Keratinocyte (primary cell): ENCODE measurements at regions not wholly inside any gene's neighbourhood (a gene's known extent, or its start where the extent isn't known, plus 50 kb on each side); places are given as distances from the start of the nearest gene placed in this dataset.

Source experiments
- DNase-seq: peaks from one replicate; pipeline ENCODE4 v3.0.0-alpha.2; 2011; ENCODE audit warnings: low read depth, missing footprints, low spot score
- FAIRE-seq: peaks from 2 replicates; lab custom pipeline; 2011; peaks lifted over from hg19 to GRCh38; lab: Jason Lieb, UNC
- H2AFZ ChIP-seq: 2 replicates; pipeline ENCODE4 v1.6.0; 2012; ENCODE audit warnings: low read length, control low read depth, inconsistent platforms; ENCODE audit not compliant: control insufficient read depth
- H3K27ac ChIP-seq: 2 replicates; pipeline ENCODE4 v1.5.1; 2011; ENCODE audit warnings: low read length; ENCODE audit not compliant: control insufficient read depth, insufficient read depth
- H3K27me3 ChIP-seq: 3 replicates; pipeline ENCODE4 v1.6.0; 2011; ENCODE audit warnings: low read length; ENCODE audit not compliant: control insufficient read depth, insufficient read depth; ENCODE audit errors: extremely low read depth
- H3K36me3 ChIP-seq, 2 experiments: 2 replicates in 1 of 2; 3 replicates in 1 of 2; pipeline ENCODE4 v1.5.1; 2011; ENCODE audit warnings: low read length in 2 of 2, mild to moderate bottlenecking in 1 of 2; ENCODE audit not compliant: control insufficient read depth in 2 of 2, insufficient read depth in 2 of 2; ENCODE audit errors: extremely low read depth in 1 of 2
- H3K4me1 ChIP-seq: 3 replicates; pipeline ENCODE4 v1.5.1; 2011; ENCODE audit warnings: low read length; ENCODE audit not compliant: control insufficient read depth, insufficient read depth; ENCODE audit errors: extremely low read depth
- H3K4me2 ChIP-seq: 3 replicates; pipeline ENCODE4 v1.6.0; 2011; ENCODE audit warnings: low read depth, low read length; ENCODE audit not compliant: control insufficient read depth, insufficient read depth; ENCODE audit errors: extremely low read depth
- H3K4me3 ChIP-seq, 3 experiments: fragments of 200-600 bp in 1 of 3; sonication (generic) in 1 of 3; 2 replicates in 2 of 3; 3 replicates in 1 of 3; pipeline ENCODE4 v1.5.1; 2011 to 2016; ENCODE audit warnings: low read length in 3 of 3, mild to moderate bottlenecking in 3 of 3, control low read depth in 2 of 3, inconsistent platforms in 1 of 3, low read depth in 1 of 3, mixed read lengths in 1 of 3, mixed run types in 1 of 3, moderate library complexity in 1 of 3; ENCODE audit not compliant: control insufficient read depth in 2 of 3, insufficient read depth in 2 of 3; ENCODE audit errors: extremely low read depth in 1 of 3
- H3K79me2 ChIP-seq: 2 replicates; pipeline ENCODE4 v1.6.0; 2012; ENCODE audit warnings: low read length; ENCODE audit not compliant: control insufficient read depth, insufficient read depth
- H3K9ac ChIP-seq: 3 replicates; pipeline ENCODE4 v1.6.0; 2011; ENCODE audit warnings: low read length; ENCODE audit not compliant: control insufficient read depth, insufficient read depth; ENCODE audit errors: extremely low read depth
- H3K9me1 ChIP-seq: 3 replicates; pipeline ENCODE4 v1.6.0; 2011; ENCODE audit warnings: low read length; ENCODE audit not compliant: control insufficient read depth, insufficient read depth; ENCODE audit errors: extremely low read depth
- H3K9me3 ChIP-seq: 2 replicates; pipeline ENCODE4 v1.5.1; 2012; ENCODE audit warnings: low read depth, low read length; ENCODE audit not compliant: control insufficient read depth
- H4K20me1 ChIP-seq: 3 replicates; pipeline ENCODE4 v1.6.0; 2011; ENCODE audit warnings: low read length; ENCODE audit not compliant: control insufficient read depth, insufficient read depth; ENCODE audit errors: extremely low read depth
- EZH2 ChIP-seq: IDR thresholded peaks from one replicate; pipeline ENCODE4 v1.6.1; 2012; ENCODE audit warnings: inconsistent platforms, mild to moderate bottlenecking, low read length, moderate library complexity
- dilution Hi-C: fragments of 300-500 bp; cut with MboI; formaldehyde crosslinking; loops from one replicate; pipeline ENCODE4 v1.7.0; 2020; ENCODE audit warnings: low sequenced_read_pairs; ENCODE audit not compliant: extremely low pct_ligation_motif_present
- TF ChIP-seq, protein P1 (sequence below), 3 experiments: IDR thresholded peaks in 1 of 3; conservative IDR thresholded peaks in 1 of 3; optimal IDR thresholded peaks in 1 of 3; 2 replicates in 2 of 3; 3 replicates in 1 of 3; pipeline versions ENCODE3 to v1.5.1; 2011; ENCODE audit warnings: low read length in 3 of 3, mild to moderate bottlenecking in 3 of 3, moderate library complexity in 2 of 3, control low read depth in 1 of 3, inconsistent platforms in 1 of 3; ENCODE audit not compliant: insufficient read depth in 2 of 3; ENCODE audit errors: extremely low read depth in 1 of 3

DNA sequence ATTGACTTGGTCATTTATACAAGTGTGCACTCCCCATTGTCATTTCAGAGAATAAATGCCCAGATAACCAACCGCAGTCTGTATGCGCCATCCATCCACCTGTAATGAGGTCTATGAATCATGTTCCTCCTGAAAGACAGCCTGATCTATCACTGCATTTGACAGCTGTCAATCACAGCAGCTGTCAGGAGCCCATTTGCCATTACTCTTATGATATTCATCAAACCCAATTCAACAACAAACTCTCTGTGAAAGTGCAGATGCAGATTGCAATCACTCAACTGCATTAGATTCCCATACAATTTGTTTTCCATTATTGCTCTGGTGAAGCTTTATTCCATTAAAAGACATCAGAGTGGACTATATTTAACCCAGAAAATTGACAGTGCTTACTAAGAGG lies 586.9 kb upstream of the KIRREL3 start:
- no peaks in the 10 kb centered on the region for H3K27me3 ChIP-seq
- H4K20me1 ChIP-seq, result no peaks in the 10 kb centered on the region
- H3K9ac ChIP-seq, result no peak overlapping the region
- H3K27ac ChIP-seq, result no peak overlapping the region
- dilution Hi-C loops, result no loop called here
- H3K36me3 ChIP-seq, result no peaks in the 10 kb centered on the region
- no peak for FAIRE-seq
- TF ChIP-seq, protein P1, sequence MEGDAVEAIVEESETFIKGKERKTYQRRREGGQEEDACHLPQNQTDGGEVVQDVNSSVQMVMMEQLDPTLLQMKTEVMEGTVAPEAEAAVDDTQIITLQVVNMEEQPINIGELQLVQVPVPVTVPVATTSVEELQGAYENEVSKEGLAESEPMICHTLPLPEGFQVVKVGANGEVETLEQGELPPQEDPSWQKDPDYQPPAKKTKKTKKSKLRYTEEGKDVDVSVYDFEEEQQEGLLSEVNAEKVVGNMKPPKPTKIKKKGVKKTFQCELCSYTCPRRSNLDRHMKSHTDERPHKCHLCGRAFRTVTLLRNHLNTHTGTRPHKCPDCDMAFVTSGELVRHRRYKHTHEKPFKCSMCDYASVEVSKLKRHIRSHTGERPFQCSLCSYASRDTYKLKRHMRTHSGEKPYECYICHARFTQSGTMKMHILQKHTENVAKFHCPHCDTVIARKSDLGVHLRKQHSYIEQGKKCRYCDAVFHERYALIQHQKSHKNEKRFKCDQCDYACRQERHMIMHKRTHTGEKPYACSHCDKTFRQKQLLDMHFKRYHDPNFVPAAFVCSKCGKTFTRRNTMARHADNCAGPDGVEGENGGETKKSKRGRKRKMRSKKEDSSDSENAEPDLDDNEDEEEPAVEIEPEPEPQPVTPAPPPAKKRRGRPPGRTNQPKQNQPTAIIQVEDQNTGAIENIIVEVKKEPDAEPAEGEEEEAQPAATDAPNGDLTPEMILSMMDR (optimal IDR thresholded peaks at IDR 0.05 in 1 of 3, IDR thresholded peaks at IDR 0.05 in 1 of 3, conservative IDR thresholded peaks at IDR 0.05 in 1 of 3; ENCODE audit: extremely low read depth in 1 of 3, insufficient read depth in 2 of 3, low read length in 3 of 3), result no peak
- no peak for TF ChIP-seq EZH2
- no peak overlapping the region for H3K4me2 ChIP-seq
- H3K9me1 ChIP-seq, result no peaks in the 10 kb centered on the region
- H3K4me1 ChIP-seq, result no peaks in the 10 kb centered on the region
- no peaks in the 10 kb centered on the region for H3K79me2 ChIP-seq
- no peak for DNase-seq
- H3K9me3 ChIP-seq, result no peaks in the 10 kb centered on the region
- H3K4me3 ChIP-seq, result no peak overlapping the region
- H2AFZ ChIP-seq, result no peak overlapping the region

DNA sequence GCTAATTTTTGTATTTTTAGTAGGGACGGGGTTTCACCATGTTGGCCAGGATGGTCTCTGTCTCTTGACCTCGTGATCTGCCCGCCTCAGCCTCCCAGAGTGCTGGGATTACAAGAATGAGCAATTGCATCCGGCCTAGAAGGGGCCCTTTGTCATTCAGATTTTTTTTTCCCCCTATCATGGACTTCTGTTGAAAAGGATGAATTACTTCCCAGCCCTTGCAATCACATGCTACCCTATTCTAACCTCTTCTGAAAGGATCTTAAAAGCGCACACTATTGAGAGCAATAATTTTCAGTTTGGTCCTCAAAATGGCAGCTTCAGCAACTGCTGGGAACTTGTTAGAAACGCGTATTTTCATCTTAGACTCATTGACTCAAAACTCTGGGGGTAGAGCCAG lies 575.6 kb upstream of the KIRREL3 start:
- Histone ChIP-seq H3K4me3 (no peak overlapping the region), H4K20me1 (no peaks in the 10 kb centered on the region), H3K9ac (no peak overlapping the region), H2AFZ (no peak overlapping the region), H3K9me1 (no peaks in the 10 kb centered on the region), H3K4me1 (no peaks in the 10 kb centered on the region), H3K27ac (no peak overlapping the region), H3K36me3 (no peaks in the 10 kb centered on the region), H3K79me2 (no peaks in the 10 kb centered on the region), H3K4me2 (no peak overlapping the region), H3K9me3 (no peaks in the 10 kb centered on the region), H3K27me3 (no peaks in the 10 kb centered on the region)
- TF ChIP-seq, protein P1 (optimal IDR thresholded peaks at IDR 0.05 in 1 of 3, IDR thresholded peaks at IDR 0.05 in 1 of 3, conservative IDR thresholded peaks at IDR 0.05 in 1 of 3; ENCODE audit: extremely low read depth in 1 of 3, insufficient read depth in 2 of 3, low read length in 3 of 3), result no peak
- no peak for TF ChIP-seq EZH2
- FAIRE-seq (no peak), DNase-seq (no peak)
- dilution Hi-C loops, result no loop called here
